Prostate gland (tissue), 2 donors: ENCODE measurements at regions not wholly inside any gene's neighbourhood (a gene's known extent, or its start where the extent isn't known, plus 50 kb on each side); places are given as distances from the start of the nearest gene placed in this dataset.

Experiments
- DNase-seq: peaks from one replicate; pipeline ENCODE4 v3.0.0-alpha.2; 2019; ENCODE audit warnings: low spot score
- H3K27ac ChIP-seq, 2 donors: fragments of 200-600 bp; sonication (generic); 2 replicates each; pipeline ENCODE4 v1.5.1; 2017 to 2019
- H3K27me3 ChIP-seq: fragments of 200-600 bp; sonication (generic); replicated peaks from 2 replicates; pipeline ENCODE4 v1.5.1; 2019; ENCODE audit not compliant: insufficient read depth
- H3K36me3 ChIP-seq, 2 donors: fragments of 200-600 bp; sonication (generic); 1 replicate in 1 of 2; 2 replicates in 1 of 2; pipeline versions ENCODE4 v1.5.1 to v1.8.1; 2017 to 2019
- H3K4me1 ChIP-seq: fragments of 200-600 bp; sonication (generic); replicated peaks from 2 replicates; pipeline ENCODE4 v1.5.1; 2019
- H3K4me3 ChIP-seq, 2 donors: fragments of 200-600 bp; sonication (generic); 2 replicates each; pipeline ENCODE4 v1.5.1; 2017 to 2019
- H3K9me3 ChIP-seq: fragments of 200-600 bp; sonication (generic); 2 replicates; pipeline ENCODE4 v1.5.1; 2017
- CTCF ChIP-seq, 4 experiments: fragments of 200-600 bp in 2 of 4; fragments of 450-650 bp in 2 of 4; sonication (generic) in 2 of 4; IDR thresholded peaks; 1 replicate in 3 of 4; 2 replicates in 1 of 4; pipeline ENCODE4 v1.5.1; 2016 to 2019; ENCODE audit warnings: antibody characterized with exemption in 4 of 4, mild to moderate bottlenecking in 2 of 4, moderate library complexity in 2 of 4
- POLR2A ChIP-seq: fragments of 450-650 bp; IDR thresholded peaks from one replicate; pipeline ENCODE4 v1.6.1; 2016; ENCODE audit warnings: antibody characterized with exemption, mild to moderate bottlenecking
- POLR2AphosphoS5 ChIP-seq: sonication (generic); formaldehyde crosslinking; IDR thresholded peaks from one replicate; pipeline ENCODE4 v1.6.1; 2017; ENCODE audit warnings: antibody characterized with exemption
- WGBS: methylation state at CpG from one replicate; pipeline ENCODE4 v1.1.5; 2018; 5-methylcytosine and 5-hydroxymethylcytosine counted together
- intact Hi-C: fragments of 100-400 bp; cut with DNase I; formaldehyde crosslinking; loops from one replicate; pipeline ENCODE4 v1.14.2; 2022

DNA sequence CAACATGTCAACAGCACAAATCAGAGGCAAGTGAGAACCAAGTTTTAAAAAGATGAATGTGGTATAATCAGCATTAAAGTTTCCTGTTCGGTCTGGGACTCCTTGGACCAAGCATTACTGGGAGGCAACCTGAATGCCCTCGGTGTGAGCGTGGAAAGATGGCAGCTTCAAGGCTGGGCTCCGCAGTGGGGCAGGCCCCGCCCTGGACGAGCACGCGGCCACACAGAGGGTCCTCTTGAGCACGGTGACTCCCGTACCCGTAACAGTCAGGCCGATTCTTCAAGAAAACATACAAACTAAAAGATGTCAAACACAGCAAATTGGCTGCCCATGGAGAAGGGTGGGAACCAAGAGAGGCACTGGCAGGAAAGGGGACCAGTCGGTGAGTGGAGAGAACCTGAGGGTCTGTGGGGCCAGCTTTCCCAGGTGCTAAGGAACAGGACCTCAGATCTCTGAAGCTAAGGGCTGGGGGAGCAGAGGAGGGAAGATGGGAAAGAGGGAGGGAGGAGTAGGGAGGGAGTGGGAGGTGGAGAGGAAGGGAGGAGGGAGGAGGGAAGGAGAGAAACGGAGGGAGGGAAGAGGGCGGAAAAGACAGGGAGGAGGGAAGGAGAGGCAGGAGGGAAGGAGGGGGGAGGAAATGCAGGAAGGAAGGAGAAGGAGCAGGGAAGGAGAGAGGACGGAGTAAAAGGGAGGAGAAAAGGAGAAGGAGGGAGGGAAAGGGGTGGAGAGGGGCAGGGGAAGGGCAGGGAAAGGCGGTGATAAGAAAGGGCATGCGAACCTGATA, 71.2 kb upstream of the FAM20C start:
- DNase-seq, result no peak
- no peak overlapping the region for H3K27ac ChIP-seq

DNA sequence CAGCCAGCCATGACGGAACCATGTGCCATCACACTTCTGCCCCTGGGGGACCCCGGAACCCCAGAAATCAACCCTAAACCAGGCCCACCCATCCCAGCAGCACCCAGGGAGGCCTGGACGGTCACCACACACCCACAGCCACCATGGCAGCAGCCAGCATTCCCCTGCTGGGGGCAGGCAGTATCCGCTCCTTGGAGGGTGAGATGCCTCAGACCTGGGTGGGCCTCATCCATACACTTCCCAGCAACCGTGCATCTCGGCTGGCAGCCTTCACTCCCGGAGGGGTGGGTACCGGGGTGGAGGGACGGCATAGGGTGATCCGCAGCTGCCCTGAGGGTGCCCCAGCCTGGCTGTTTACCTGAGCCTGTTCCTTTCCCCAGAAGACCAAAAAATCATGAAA, 69.1 kb upstream of the FAM20C start:
- no peaks in the 10 kb centered on the region for H3K9me3 ChIP-seq
- H3K36me3 ChIP-seq, result no peaks in the 10 kb centered on the region
- DNase-seq, result no peak
- H3K4me3 ChIP-seq, result no peak overlapping the region
- peaks cover 5% of the 10 kb centered on the region for H3K4me1 ChIP-seq
- TF ChIP-seq POLR2A, result no peak
- no peak for TF ChIP-seq POLR2AphosphoS5
- no peak for TF ChIP-seq CTCF (IDR thresholded peaks at IDR 0.05)
- WGBS, result 82% methylated on average over 10 of the region's 10 CpGs
- intact Hi-C loops, result no loop called here
- no peak overlapping the region for H3K27ac ChIP-seq
- no peaks in the 10 kb centered on the region for H3K27me3 ChIP-seq

More for the DNA sequence above, 71.2 kb upstream of the FAM20C start:
- intact Hi-C loops, result no loop called here
- H3K9me3 ChIP-seq, result no peaks in the 10 kb centered on the region
- TF ChIP-seq POLR2A (no peak), POLR2AphosphoS5 (no peak), CTCF (IDR thresholded peaks at IDR 0.05) (no peak)
- H3K36me3 ChIP-seq, result no peaks in the 10 kb centered on the region
- no peak overlapping the region for H3K4me3 ChIP-seq
- H3K4me1 ChIP-seq, result peaks cover 5% of the 10 kb centered on the region
- 63% methylated on average over 18 of the region's 18 CpGs for WGBS
- no peaks in the 10 kb centered on the region for H3K27me3 ChIP-seq

DNA sequence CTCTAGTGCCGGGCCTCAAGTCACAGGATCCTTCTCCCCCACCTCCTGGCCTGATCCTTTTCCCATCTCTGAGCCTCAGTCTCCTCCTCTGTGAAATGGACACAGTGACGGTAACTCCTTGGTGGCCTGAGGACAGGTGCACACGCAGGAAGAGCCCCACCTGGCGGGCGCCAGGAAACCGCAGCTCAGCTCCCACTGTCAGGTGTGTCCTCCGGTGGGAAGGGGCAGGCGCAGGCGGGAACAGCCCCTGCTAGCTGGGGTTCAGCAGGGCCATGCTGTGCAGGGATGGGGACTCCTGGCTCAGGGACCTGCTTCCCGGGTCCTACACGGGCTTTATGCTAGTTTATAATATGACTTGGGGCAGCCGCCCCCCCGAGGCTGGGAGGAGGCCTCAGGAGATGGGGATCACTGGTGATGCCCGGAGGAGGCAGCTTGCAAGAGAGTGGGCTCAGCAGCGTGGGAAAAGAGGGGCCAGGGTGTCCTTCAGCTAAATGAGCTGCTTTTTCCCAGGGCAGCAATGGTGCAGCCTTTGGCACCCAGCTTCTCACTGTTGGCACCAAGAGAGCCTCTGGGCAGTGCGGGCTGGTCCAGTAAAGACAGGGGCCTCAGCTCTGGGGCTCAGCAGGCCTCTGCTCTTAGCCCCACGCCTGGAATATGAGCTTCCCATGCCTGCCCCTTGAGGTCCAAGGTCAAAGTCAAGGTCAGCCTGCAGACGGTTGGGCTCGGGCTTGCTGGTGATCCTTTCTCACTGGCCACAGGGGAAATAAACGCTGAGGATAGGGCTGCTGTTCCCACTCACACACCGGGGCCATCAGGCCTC, 68.0 kb upstream of the FAM20C start:
- Histone ChIP-seq H3K9me3 (no peaks in the 10 kb centered on the region), H3K4me3 (no peak overlapping the region), H3K4me1 (peaks cover 5% of the 10 kb centered on the region), H3K36me3 (no peaks in the 10 kb centered on the region), H3K27ac (no peak overlapping the region), H3K27me3 (no peaks in the 10 kb centered on the region)
- WGBS, result 87% methylated on average over 20 of the region's 21 CpGs
- no peak for DNase-seq
- intact Hi-C loops, result no loop called here
- TF ChIP-seq POLR2AphosphoS5 (no peak), POLR2A (no peak), CTCF (IDR thresholded peaks at IDR 0.05) (no peak)

DNA sequence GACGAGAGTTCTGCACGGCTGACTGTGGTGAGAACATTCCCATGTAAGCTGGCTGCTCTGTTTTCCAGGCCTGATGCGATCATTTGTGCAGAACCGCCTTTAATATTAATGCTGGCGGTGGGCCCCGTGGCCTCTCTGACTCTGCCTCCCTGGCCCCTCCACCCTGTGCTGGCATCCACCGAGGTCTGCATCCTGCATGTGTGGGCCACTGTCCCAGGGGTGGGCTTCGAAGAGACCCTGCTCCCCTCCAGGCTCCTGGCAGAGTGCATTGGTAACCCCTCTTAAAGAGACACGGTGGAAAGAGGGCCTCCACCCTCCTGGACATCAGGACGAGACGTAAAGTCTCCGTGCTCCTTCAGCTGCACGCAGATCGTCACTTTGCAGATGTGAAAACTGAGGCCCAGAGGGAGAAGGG, 67.3 kb upstream of the FAM20C start:
- H3K4me3 ChIP-seq, result no peak overlapping the region
- H3K9me3 ChIP-seq, result no peaks in the 10 kb centered on the region
- peaks cover 5% of the 10 kb centered on the region for H3K4me1 ChIP-seq
- H3K36me3 ChIP-seq, result no peaks in the 10 kb centered on the region
- no peak for DNase-seq
- no peaks in the 10 kb centered on the region for H3K27me3 ChIP-seq
- 86% methylated on average over 14 of the region's 14 CpGs for WGBS
- intact Hi-C loops, result no loop called here
- TF ChIP-seq CTCF (IDR thresholded peaks at IDR 0.05), result no peak
- no peak for TF ChIP-seq POLR2A
- no peak for TF ChIP-seq POLR2AphosphoS5
- H3K27ac ChIP-seq, result no peak overlapping the region
